ENCODE measurements at regions not wholly inside any gene's neighbourhood (a gene's known extent, or its start where the extent isn't known, plus 50 kb on each side); places are given as distances from the start of the nearest gene placed in this dataset.

DNA sequence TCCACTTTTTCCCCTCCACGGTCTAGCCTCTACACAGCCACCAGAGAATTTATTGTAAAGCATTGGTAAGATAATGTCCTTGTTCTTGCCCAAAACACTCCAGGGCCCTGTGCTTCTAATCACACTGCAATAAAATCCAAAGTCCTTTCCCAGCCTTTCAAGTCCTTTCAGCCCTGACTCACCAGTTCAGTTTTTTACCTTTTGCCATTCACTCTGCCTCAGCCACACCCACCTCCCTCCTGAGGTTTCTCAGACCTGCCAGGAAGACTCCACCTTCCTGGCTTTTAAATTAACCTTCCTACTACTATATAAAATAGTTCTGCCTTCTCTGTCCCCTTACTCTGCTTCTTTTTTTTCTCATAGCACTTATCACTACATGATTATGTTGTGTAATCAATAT, 91.0 kb upstream of the ARHGAP32 start (continued):
- TF ChIP-seq TAF7 (optimal IDR thresholded peaks at IDR 0.05; ENCODE audit: borderline replicate concordance, low read depth, low read length): no peak
- TF ChIP-seq PHF8 (conservative IDR thresholded peaks at IDR 0.05; ENCODE audit: low read depth, low read length): no peak
- no peak for TF ChIP-seq TCF12 (IDR thresholded peaks at IDR 0.05; ENCODE audit: low read depth, low read length)
- no peak for TF ChIP-seq SIN3A (conservative IDR thresholded peaks at IDR 0.05 in 1 of 2, IDR thresholded peaks at IDR 0.05 in 1 of 2; ENCODE audit: low read depth in 1 of 2, low read length in 2 of 2)
- no peak for TF ChIP-seq RBBP5 (IDR thresholded peaks at IDR 0.05; ENCODE audit: borderline replicate concordance, low read depth, low read length)

Data from H1 (cell line).